GM19372 (cell line): ENCODE measurements at regions not wholly inside any gene's neighbourhood (a gene's known extent, or its start where the extent isn't known, plus 50 kb on each side); places are given as distances from the start of the nearest gene placed in this dataset.
"Not testable (repeated sequence)": the region's sequence is repeated elsewhere in the genome, so short reads cannot be mapped to it uniquely, and the experiment has no call there.

Source experiments
- ATAC-seq: cut with Tn5 transposase; IDR thresholded peaks from one replicate; pipeline ENCODE4 v1.9.1; 2021; ENCODE audit warnings: mild to moderate bottlenecking, low read depth, moderate library complexity; ENCODE audit not compliant: unreplicated experiment

- ATAC-seq, result no peak
These were observed 347.5 kb downstream of the NKX6-1 start for GRCh38 chr4:84151574-84151973.

GRCh38 chr4:84150177-84150576 lies 348.9 kb downstream of the NKX6-1 start:
- no peak for ATAC-seq

- ATAC-seq, result no peak
These were observed 351.3 kb downstream of the NKX6-1 start for GRCh38 chr4:84147831-84148230.

GRCh38 chr4:84146300-84146959 lies 352.7 kb downstream of the NKX6-1 start:
- ATAC-seq, result no peak

GRCh38 chr4:84145176-84145575 lies 353.9 kb downstream of the NKX6-1 start:
- no peak for ATAC-seq

GRCh38 chr4:84126911-84127310 lies 372.2 kb downstream of the NKX6-1 start:
- not testable (repeated sequence) for ATAC-seq

- ATAC-seq, result no peak
These were observed 372.9 kb downstream of the NKX6-1 start for GRCh38 chr4:84126061-84126787.

- no peak for ATAC-seq
These were observed 389.1 kb downstream of the NKX6-1 start for GRCh38 chr4:84110040-84110439.

GRCh38 chr4:84101653-84102625 lies 397.2 kb downstream of the NKX6-1 start:
- not testable (repeated sequence) for ATAC-seq

GRCh38 chr4:84100071-84100470 lies 399.0 kb downstream of the NKX6-1 start:
- ATAC-seq, result no peak

- no peak for ATAC-seq
These were observed 399.5 kb downstream of the NKX6-1 start for GRCh38 chr4:84099599-84099998.

GRCh38 chr4:84091266-84091665 lies 407.8 kb downstream of the NKX6-1 start:
- no peak for ATAC-seq

GRCh38 chr4:84089652-84090437 lies 409.2 kb downstream of the NKX6-1 start:
- ATAC-seq, result no peak

- ATAC-seq, result no peak
These were observed 413.1 kb downstream of the NKX6-1 start for GRCh38 chr4:84085986-84086385.

GRCh38 chr4:84070289-84070688 lies 428.8 kb downstream of the NKX6-1 start:
- no peak for ATAC-seq

GRCh38 chr4:84063619-84064018 lies 435.5 kb downstream of the NKX6-1 start:
- no peak for ATAC-seq

GRCh38 chr4:84058201-84058600 lies 440.9 kb downstream of the NKX6-1 start:
- no peak for ATAC-seq

- ATAC-seq, result no peak
These were observed 447.5 kb downstream of the NKX6-1 start for GRCh38 chr4:84051639-84052038.

- no peak for ATAC-seq
These were observed 448.0 kb downstream of the NKX6-1 start for GRCh38 chr4:84051089-84051488.

GRCh38 chr4:84050015-84050414 lies 449.1 kb downstream of the NKX6-1 start:
- ATAC-seq, result no peak
